G401.6 (cell line): ENCODE measurements at regions not wholly inside any gene's neighbourhood (a gene's known extent, or its start where the extent isn't known, plus 50 kb on each side); places are given as distances from the start of the nearest gene placed in this dataset.

Experiments
- FAIRE-seq: peaks from 2 replicates; lab custom pipeline; 2012; peaks lifted over from hg19 to GRCh38; lab: Jason Lieb, UNC

GRCh38 chr10:65292551-65292950 lies 1633.3 kb upstream of the LRRTM3 start:
- no peak for FAIRE-seq

GRCh38 chr10:65294329-65294728 lies 1631.5 kb upstream of the LRRTM3 start:
- FAIRE-seq: no peak

- no peak for FAIRE-seq
Measured at GRCh38 chr10:65301181-65301580, 1624.7 kb upstream of the LRRTM3 start.

GRCh38 chr10:65306201-65306600 lies 1619.6 kb upstream of the LRRTM3 start:
- FAIRE-seq: no peak

- FAIRE-seq: no peak
Measured at GRCh38 chr10:65312876-65313275, 1613.0 kb upstream of the LRRTM3 start.

GRCh38 chr10:65313406-65313805 lies 1612.4 kb upstream of the LRRTM3 start:
- no peak for FAIRE-seq

- FAIRE-seq: no peak
Measured at GRCh38 chr10:65314253-65314652, 1611.6 kb upstream of the LRRTM3 start.

- FAIRE-seq: no peak
Measured at GRCh38 chr10:65319493-65319892, 1606.3 kb upstream of the LRRTM3 start.

GRCh38 chr10:65320236-65321026 lies 1605.4 kb upstream of the LRRTM3 start:
- FAIRE-seq: no peak

- FAIRE-seq: no peak
Measured at GRCh38 chr10:65323802-65324201, 1602.0 kb upstream of the LRRTM3 start.

- no peak for FAIRE-seq
Measured at GRCh38 chr10:65325913-65326312, 1599.9 kb upstream of the LRRTM3 start.

- no peak for FAIRE-seq
Measured at GRCh38 chr10:65328486-65328885, 1597.3 kb upstream of the LRRTM3 start.

GRCh38 chr10:65335311-65335710 lies 1590.5 kb upstream of the LRRTM3 start:
- FAIRE-seq: no peak

GRCh38 chr10:65340340-65340739 lies 1585.5 kb upstream of the LRRTM3 start:
- FAIRE-seq: no peak

GRCh38 chr10:65341323-65341925 lies 1584.4 kb upstream of the LRRTM3 start:
- no peak for FAIRE-seq

- no peak for FAIRE-seq
Measured at GRCh38 chr10:65342245-65342644, 1583.6 kb upstream of the LRRTM3 start.

GRCh38 chr10:65346466-65346865 lies 1579.4 kb upstream of the LRRTM3 start:
- FAIRE-seq: no peak

- no peak for FAIRE-seq
Measured at GRCh38 chr10:65348637-65349036, 1577.2 kb upstream of the LRRTM3 start.

- FAIRE-seq: no peak
Measured at GRCh38 chr10:65350611-65351010, 1575.2 kb upstream of the LRRTM3 start.

- FAIRE-seq: no peak
Measured at GRCh38 chr10:65355141-65355680, 1570.6 kb upstream of the LRRTM3 start.

- no peak for FAIRE-seq
Measured at GRCh38 chr10:65358565-65358964, 1567.3 kb upstream of the LRRTM3 start.

- no peak for FAIRE-seq
Measured at GRCh38 chr10:65360497-65360896, 1565.3 kb upstream of the LRRTM3 start.

GRCh38 chr10:65365878-65366277 lies 1560.0 kb upstream of the LRRTM3 start:
- peak; percentile 36 for FAIRE-seq

GRCh38 chr10:65367706-65368105 lies 1558.1 kb upstream of the LRRTM3 start:
- FAIRE-seq: no peak
